Neutrophil (primary cell): ENCODE measurements at regions not wholly inside any gene's neighbourhood (a gene's known extent, or its start where the extent isn't known, plus 50 kb on each side); places are given as distances from the start of the nearest gene placed in this dataset.

Source experiments
- H3K27ac ChIP-seq: fragments of 200-600 bp; sonication (generic); 2 replicates; pipeline ENCODE4 v1.5.1; 2016; ENCODE audit warnings: mild to moderate bottlenecking, moderate library complexity
- H3K27me3 ChIP-seq: fragments of 200-600 bp; sonication (generic); 2 replicates; pipeline ENCODE4 v1.6.0; 2016; ENCODE audit warnings: mild to moderate bottlenecking
- H3K36me3 ChIP-seq: fragments of 200-600 bp; sonication (generic); 2 replicates; pipeline ENCODE4 v1.5.1; 2017
- H3K4me1 ChIP-seq, 2 experiments: fragments of 200-600 bp in 1 of 2; sonication (generic) in 1 of 2; 1 replicate in 1 of 2; 2 replicates in 1 of 2; pipeline versions ENCODE4 v1.5.1 to v1.6.1; 2013 to 2016; ENCODE audit warnings: low read depth in 1 of 2, low read length in 1 of 2, mild to moderate bottlenecking in 1 of 2, moderate library complexity in 1 of 2; ENCODE audit not compliant: control insufficient read depth in 1 of 2, insufficient read depth in 1 of 2
- H3K4me3 ChIP-seq, 2 experiments: fragments of 200-600 bp in 1 of 2; sonication (generic) in 1 of 2; 1 replicate in 1 of 2; 2 replicates in 1 of 2; pipeline ENCODE4 v1.5.1; 2013 to 2016; ENCODE audit warnings: low read depth in 1 of 2, low read length in 1 of 2, mild to moderate bottlenecking in 1 of 2, moderate library complexity in 1 of 2
- H3K9me3 ChIP-seq: fragments of 200-600 bp; sonication (generic); 2 replicates; pipeline ENCODE4 v1.5.1; 2016
- TF ChIP-seq, protein P1 (sequence below): fragments of 200-600 bp; sonication (generic); IDR thresholded peaks from 2 replicates; pipeline ENCODE4 v1.5.1; 2016; ENCODE audit warnings: antibody characterized with exemption

DNA sequence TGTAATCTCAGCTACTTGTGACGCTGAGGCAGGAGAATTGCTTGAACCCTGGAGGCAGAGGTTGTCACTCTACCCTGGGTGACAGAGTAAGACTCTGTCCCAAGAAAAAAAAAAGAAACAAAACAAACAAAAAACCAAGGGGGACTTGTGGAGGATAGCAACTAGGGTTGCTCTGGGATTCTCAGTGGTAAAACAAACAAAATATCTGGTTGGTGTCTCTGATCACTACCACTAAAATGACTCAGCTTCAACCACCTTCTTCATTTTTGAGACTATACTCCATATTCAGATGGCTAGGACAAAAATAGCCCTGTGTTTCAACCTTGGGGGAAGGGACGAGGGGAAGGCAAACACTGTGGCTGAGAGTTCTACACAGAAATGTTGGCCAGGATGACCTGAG lies 110.3 kb downstream of the ARRDC3 start:
- Histone ChIP-seq H3K4me3 (no peak overlapping the region), H3K36me3 (no peaks in the 10 kb centered on the region), H3K27ac (peak overlapping the region; percentile 48), H3K9me3 (no peaks in the 10 kb centered on the region), H3K4me1 (no peaks in the 10 kb centered on the region), H3K27me3 (peaks cover 9% of the 10 kb centered on the region)
- TF ChIP-seq, protein P1, sequence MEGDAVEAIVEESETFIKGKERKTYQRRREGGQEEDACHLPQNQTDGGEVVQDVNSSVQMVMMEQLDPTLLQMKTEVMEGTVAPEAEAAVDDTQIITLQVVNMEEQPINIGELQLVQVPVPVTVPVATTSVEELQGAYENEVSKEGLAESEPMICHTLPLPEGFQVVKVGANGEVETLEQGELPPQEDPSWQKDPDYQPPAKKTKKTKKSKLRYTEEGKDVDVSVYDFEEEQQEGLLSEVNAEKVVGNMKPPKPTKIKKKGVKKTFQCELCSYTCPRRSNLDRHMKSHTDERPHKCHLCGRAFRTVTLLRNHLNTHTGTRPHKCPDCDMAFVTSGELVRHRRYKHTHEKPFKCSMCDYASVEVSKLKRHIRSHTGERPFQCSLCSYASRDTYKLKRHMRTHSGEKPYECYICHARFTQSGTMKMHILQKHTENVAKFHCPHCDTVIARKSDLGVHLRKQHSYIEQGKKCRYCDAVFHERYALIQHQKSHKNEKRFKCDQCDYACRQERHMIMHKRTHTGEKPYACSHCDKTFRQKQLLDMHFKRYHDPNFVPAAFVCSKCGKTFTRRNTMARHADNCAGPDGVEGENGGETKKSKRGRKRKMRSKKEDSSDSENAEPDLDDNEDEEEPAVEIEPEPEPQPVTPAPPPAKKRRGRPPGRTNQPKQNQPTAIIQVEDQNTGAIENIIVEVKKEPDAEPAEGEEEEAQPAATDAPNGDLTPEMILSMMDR, result no peak

DNA sequence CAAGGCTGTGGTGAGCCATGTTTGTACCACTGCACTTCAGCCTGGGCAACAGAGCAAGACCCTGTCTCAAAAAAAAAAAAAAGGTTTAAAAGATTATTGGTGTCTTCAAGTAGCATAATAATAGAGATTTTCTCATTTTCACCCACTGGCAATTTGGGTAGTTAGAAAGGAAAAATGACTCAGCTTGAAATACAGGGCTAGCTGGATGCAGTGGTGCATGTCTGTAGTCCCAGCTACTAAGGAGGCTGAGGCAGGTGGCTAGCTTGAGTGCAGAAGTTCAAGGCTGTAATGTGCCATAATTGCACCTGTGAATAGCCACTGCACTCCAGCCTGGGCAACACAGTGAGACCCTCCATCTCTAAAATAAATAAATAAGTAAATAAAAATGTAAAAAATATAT lies 111.1 kb downstream of the ARRDC3 start:
- Histone ChIP-seq H3K36me3 (no peaks in the 10 kb centered on the region), H3K4me1 (no peaks in the 10 kb centered on the region), H3K9me3 (no peaks in the 10 kb centered on the region), H3K27me3 (peaks cover under 1% of the 10 kb centered on the region), H3K4me3 (no peak overlapping the region), H3K27ac (no peak overlapping the region)
- TF ChIP-seq, protein P1, result no peak

DNA sequence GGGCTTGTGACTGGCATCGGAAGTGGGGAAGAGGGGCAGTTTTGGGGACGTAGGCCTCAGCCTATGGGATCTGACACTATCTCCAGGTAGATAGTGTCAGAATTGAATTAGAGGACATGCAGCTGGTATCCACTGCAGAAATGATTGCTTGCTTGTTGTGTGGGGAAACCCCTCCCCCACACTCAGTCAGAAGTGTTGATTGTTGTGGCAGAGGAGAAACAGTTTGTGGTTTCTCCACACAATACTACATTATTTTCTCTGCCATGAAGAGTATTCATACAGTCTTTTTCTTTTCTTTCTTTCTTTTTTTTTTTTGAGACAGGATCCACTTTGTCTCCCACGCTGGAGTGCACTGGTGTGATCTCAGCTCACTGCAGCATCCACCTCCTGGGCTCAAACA lies 113.9 kb downstream of the ARRDC3 start:
- Histone ChIP-seq H3K4me1 (no peaks in the 10 kb centered on the region), H3K27me3 (no peaks in the 10 kb centered on the region), H3K36me3 (no peaks in the 10 kb centered on the region), H3K4me3 (no peak overlapping the region), H3K9me3 (no peaks in the 10 kb centered on the region), H3K27ac (no peak overlapping the region)
- TF ChIP-seq, protein P1, result no peak

DNA sequence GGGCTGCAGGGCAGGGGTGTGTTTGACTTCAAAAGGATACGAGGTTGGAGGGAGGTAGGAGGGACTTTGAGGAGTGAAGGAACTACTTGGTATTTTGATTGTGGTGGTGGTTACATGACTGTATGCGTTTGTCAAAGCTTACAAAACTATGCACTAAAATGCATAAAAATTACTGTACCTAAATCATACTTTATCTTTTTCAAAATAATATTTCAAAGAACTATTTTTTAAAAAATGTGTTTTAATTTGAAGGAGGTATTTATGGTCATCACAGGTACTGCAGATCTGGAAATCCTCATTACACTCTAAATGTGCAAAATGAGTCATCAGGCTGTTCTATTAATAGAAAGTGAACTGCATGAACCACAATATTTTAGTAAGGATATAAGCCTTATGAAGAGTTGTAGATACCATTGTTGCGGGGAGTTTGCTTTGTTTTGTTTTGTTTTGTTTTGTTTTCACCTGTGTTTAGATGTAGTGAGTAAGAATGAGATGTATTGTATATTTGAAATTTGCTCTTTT lies 116.9 kb downstream of the ARRDC3 start:
- no peak overlapping the region for H3K4me3 ChIP-seq
- no peaks in the 10 kb centered on the region for H3K9me3 ChIP-seq
- H3K27me3 ChIP-seq, result no peaks in the 10 kb centered on the region
- TF ChIP-seq, protein P1, result no peak
- H3K27ac ChIP-seq, result no peak overlapping the region
- no peaks in the 10 kb centered on the region for H3K4me1 ChIP-seq
- no peaks in the 10 kb centered on the region for H3K36me3 ChIP-seq

DNA sequence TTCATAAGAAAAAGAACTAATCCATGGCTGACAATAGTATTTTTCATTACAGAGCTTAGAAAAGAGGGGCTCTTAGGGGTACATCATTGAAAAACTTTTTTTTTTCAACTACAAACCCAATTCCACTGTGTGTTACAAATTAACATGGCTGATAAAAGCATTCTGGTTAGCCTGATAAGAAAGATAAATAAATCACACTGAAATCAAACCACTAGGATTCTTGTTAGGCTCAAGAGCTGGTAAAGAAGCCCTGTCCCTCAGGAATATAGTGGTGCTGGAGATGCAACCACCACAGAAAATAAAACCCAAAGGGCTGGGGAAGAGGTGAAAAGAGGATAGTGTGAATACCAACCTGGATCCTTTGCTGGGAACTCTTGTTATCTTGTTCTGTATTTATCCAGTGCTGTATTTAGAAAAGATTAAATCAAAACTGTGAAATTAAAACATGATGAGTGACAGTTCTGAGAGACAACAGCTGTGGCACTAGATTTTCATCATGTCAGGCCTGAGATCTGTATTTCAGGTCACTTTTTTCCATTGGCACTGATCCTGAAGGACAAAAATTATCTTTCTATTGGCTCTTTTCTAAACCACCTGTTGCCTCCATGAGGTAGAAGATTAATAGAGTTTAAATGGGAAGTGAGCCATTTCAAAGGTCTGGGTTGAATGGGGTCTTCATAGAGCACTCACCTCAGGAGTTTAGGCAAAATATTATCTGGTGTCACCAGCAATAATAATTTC lies 118.6 kb downstream of the ARRDC3 start:
- H3K4me1 ChIP-seq, result no peaks in the 10 kb centered on the region
- no peaks in the 10 kb centered on the region for H3K36me3 ChIP-seq
- H3K27ac ChIP-seq, result no peak overlapping the region
- TF ChIP-seq, protein P1, result no peak
- no peak overlapping the region for H3K4me3 ChIP-seq
- H3K9me3 ChIP-seq, result no peaks in the 10 kb centered on the region
- H3K27me3 ChIP-seq, result no peaks in the 10 kb centered on the region
